ENCODE measurements at regions not wholly inside any gene's neighbourhood (a gene's known extent, or its start where the extent isn't known, plus 50 kb on each side); places are given as distances from the start of the nearest gene placed in this dataset.

- Histone ChIP-seq H3K79me2 (ENCODE audit: control insufficient read depth, insufficient read depth, low read length) (no peaks in the 10 kb centered on the region), H3K9ac (ENCODE audit: low read length) (no peak overlapping the region), H3K4me2 (replicated peaks; ENCODE audit: low read depth, low read length, poor library complexity, severe bottlenecking) (no peak overlapping the region), H4K20me1 (ENCODE audit: control insufficient read depth, insufficient read depth, low read length, poor library complexity, severe bottlenecking) (no peaks in the 10 kb centered on the region), H3K4me1 (ENCODE audit: control insufficient read depth in 2 of 2, insufficient read depth in 2 of 2, low read length in 2 of 2) (no peaks in the 10 kb centered on the region), H3K27me3 (replicated peaks in 1 of 4; ENCODE audit: control extremely low read depth in 1 of 4, control insufficient read depth in 3 of 4, insufficient read depth in 4 of 4, low read length in 3 of 4) (no peaks in the 10 kb centered on the region), H3K27ac (ENCODE audit: low read length in 2 of 2) (no peak overlapping the region), H3K9me3 (ENCODE audit: control extremely low read depth in 1 of 3, control insufficient read depth in 2 of 3, insufficient read depth in 1 of 3, low read length in 2 of 3) (peaks cover 1 to 6% (median 5%) of the 10 kb centered on the region in 3 donors), H2AFZ (ENCODE audit: insufficient read depth, low read depth, low read length, poor library complexity, severe bottlenecking) (no peak overlapping the region), H3K36me3 (replicated peaks in 1 of 2; ENCODE audit: control extremely low read depth in 1 of 2, control insufficient read depth in 1 of 2, extremely low read depth in 1 of 2, insufficient read depth in 2 of 2, low read length in 1 of 2) (no peaks in the 10 kb centered on the region), H3K4me3 (ENCODE audit: control extremely low read depth in 1 of 5, extremely low read depth in 1 of 5, insufficient read depth in 1 of 5, low read depth in 2 of 5, low read length in 4 of 5) (no peak overlapping the region)
- H3K27ac Mint-ChIP-seq = no peak overlapping the region
- ATAC-seq (ENCODE audit: low read depth) (no peak), DNase-seq (no peak)
- no peaks in the 10 kb centered on the region for H3K4me1 Mint-ChIP-seq
- ChIA-PET POLR2A (no interaction called here), CTCF (no interaction called here)
- WGBS (ENCODE audit: insufficient coverage) = 100% methylated on average over 1 of the region's 3 CpGs
- no peak for TF ChIP-seq EZH2 (IDR thresholded peaks at IDR 0.05; ENCODE audit: borderline replicate concordance, insufficient read depth, low read depth, low read length, poor library complexity, severe bottlenecking)
- TF ChIP-seq, protein P1, sequence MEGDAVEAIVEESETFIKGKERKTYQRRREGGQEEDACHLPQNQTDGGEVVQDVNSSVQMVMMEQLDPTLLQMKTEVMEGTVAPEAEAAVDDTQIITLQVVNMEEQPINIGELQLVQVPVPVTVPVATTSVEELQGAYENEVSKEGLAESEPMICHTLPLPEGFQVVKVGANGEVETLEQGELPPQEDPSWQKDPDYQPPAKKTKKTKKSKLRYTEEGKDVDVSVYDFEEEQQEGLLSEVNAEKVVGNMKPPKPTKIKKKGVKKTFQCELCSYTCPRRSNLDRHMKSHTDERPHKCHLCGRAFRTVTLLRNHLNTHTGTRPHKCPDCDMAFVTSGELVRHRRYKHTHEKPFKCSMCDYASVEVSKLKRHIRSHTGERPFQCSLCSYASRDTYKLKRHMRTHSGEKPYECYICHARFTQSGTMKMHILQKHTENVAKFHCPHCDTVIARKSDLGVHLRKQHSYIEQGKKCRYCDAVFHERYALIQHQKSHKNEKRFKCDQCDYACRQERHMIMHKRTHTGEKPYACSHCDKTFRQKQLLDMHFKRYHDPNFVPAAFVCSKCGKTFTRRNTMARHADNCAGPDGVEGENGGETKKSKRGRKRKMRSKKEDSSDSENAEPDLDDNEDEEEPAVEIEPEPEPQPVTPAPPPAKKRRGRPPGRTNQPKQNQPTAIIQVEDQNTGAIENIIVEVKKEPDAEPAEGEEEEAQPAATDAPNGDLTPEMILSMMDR (IDR thresholded peaks at IDR 0.05) = no peak
- no peaks in the 10 kb centered on the region for H3K27me3 Mint-ChIP-seq
- H3K4me3 Mint-ChIP-seq = no peak overlapping the region
- intact Hi-C loops (cut with micrococcal nuclease) = no loop called here
- H3K9me3 Mint-ChIP-seq (ENCODE audit: insufficient read depth) = no peaks in the 10 kb centered on the region
These were observed 289.2 kb downstream of the FGF9 start for GRCh38 chr13:21960108-21960507.

DNA sequence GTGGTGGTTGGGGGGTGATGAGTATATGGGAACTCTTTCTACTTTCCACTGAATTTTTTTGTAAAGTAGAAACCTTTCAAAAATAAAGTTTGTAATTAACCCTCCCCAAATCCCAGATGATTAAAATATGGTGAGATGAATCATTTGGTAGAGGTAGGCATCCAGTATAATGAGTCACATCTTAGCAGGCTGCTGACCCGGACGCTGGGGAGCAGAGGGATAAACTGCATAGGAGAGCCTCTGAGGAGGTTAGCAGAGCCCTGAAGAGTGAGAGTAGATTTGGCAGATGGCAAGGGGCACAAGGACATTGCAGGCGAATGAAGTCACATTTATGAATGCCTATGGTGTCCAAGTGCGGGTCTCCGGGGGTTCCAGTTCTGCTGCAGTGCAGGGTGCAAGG, 293.8 kb downstream of the FGF9 start:
- peaks cover 4% of the 10 kb centered on the region for H3K27me3 Mint-ChIP-seq
- no peaks in the 10 kb centered on the region for H3K27me3 ChIP-seq (replicated peaks in 1 of 4; ENCODE audit: control extremely low read depth in 1 of 4, control insufficient read depth in 3 of 4, insufficient read depth in 4 of 4, low read length in 3 of 4)
- no peaks in the 10 kb centered on the region for H3K9me3 Mint-ChIP-seq (ENCODE audit: insufficient read depth)
- no peak overlapping the region for H3K9ac ChIP-seq (ENCODE audit: low read length)
- DNase-seq (no peak), ATAC-seq (ENCODE audit: low read depth) (no peak)
- intact Hi-C loops (cut with micrococcal nuclease) = no loop called here
- no peak overlapping the region for H3K4me2 ChIP-seq (replicated peaks; ENCODE audit: low read depth, low read length, poor library complexity, severe bottlenecking)
- TF ChIP-seq EZH2 (IDR thresholded peaks at IDR 0.05; ENCODE audit: borderline replicate concordance, insufficient read depth, low read depth, low read length, poor library complexity, severe bottlenecking) = no peak
- TF ChIP-seq, protein P1 (IDR thresholded peaks at IDR 0.05) = no peak
- H3K4me1 ChIP-seq (ENCODE audit: control insufficient read depth in 2 of 2, insufficient read depth in 2 of 2, low read length in 2 of 2) = no peaks in the 10 kb centered on the region
- CTCF ChIA-PET = no interaction called here
- H3K4me3 Mint-ChIP-seq = no peak overlapping the region
- no peaks in the 10 kb centered on the region for H3K79me2 ChIP-seq (ENCODE audit: control insufficient read depth, insufficient read depth, low read length)
- no peaks in the 10 kb centered on the region for H3K4me1 Mint-ChIP-seq
- H2AFZ ChIP-seq (ENCODE audit: insufficient read depth, low read depth, low read length, poor library complexity, severe bottlenecking) = no peak overlapping the region
- 93% methylated on average over 5 of the region's 5 CpGs for WGBS (ENCODE audit: insufficient coverage)
- H3K36me3 ChIP-seq (replicated peaks in 1 of 2; ENCODE audit: control extremely low read depth in 1 of 2, control insufficient read depth in 1 of 2, extremely low read depth in 1 of 2, insufficient read depth in 2 of 2, low read length in 1 of 2) = no peaks in the 10 kb centered on the region
- peaks cover 1 to 6% (median 3%) of the 10 kb centered on the region in 3 donors for H3K9me3 ChIP-seq (ENCODE audit: control extremely low read depth in 1 of 3, control insufficient read depth in 2 of 3, insufficient read depth in 1 of 3, low read length in 2 of 3)
- no peaks in the 10 kb centered on the region for H4K20me1 ChIP-seq (ENCODE audit: control insufficient read depth, insufficient read depth, low read length, poor library complexity, severe bottlenecking)
- POLR2A ChIA-PET = no interaction called here
- H3K4me3 ChIP-seq (ENCODE audit: control extremely low read depth in 1 of 5, extremely low read depth in 1 of 5, insufficient read depth in 1 of 5, low read depth in 2 of 5, low read length in 4 of 5) = no peak overlapping the region
- H3K27ac ChIP-seq (ENCODE audit: low read length in 2 of 2) = no peak overlapping the region
- no peak overlapping the region for H3K27ac Mint-ChIP-seq

Data from B cell (primary cell).